Mucosa of rectum (tissue), 2 donors: ENCODE measurements at regions not wholly inside any gene's neighbourhood (a gene's known extent, or its start where the extent isn't known, plus 50 kb on each side); places are given as distances from the start of the nearest gene placed in this dataset.
"Not testable (repeated sequence)": the region's sequence is repeated elsewhere in the genome, so short reads cannot be mapped to it uniquely, and the experiment has no call there.

Experiments used
- H3K27ac ChIP-seq, 2 donors: one replicate each; pipeline ENCODE4 v1.7.0; 2013; ENCODE audit warnings: inconsistent platforms in 2 of 2, low read depth in 2 of 2, low read length in 2 of 2
- H3K27me3 ChIP-seq, 2 donors: one replicate each; pipeline ENCODE4 v1.7.0; 2013; ENCODE audit warnings: low read length in 2 of 2; ENCODE audit not compliant: control insufficient read depth in 2 of 2, insufficient read depth in 2 of 2
- H3K36me3 ChIP-seq, 2 donors: one replicate each; pipeline ENCODE4 v1.7.0; 2013; ENCODE audit warnings: low read length in 2 of 2; ENCODE audit not compliant: control insufficient read depth in 2 of 2, insufficient read depth in 2 of 2
- H3K4me1 ChIP-seq, 2 donors: one replicate each; pipeline ENCODE4 v1.7.0; 2013; ENCODE audit warnings: low read length in 2 of 2, mild to moderate bottlenecking in 1 of 2; ENCODE audit not compliant: control insufficient read depth in 2 of 2, insufficient read depth in 2 of 2
- H3K4me3 ChIP-seq, 2 donors: one replicate each; pipeline ENCODE4 v1.7.0; 2013; ENCODE audit warnings: low read length in 2 of 2
- H3K9ac ChIP-seq, 2 donors: one replicate each; pipeline ENCODE4 v1.7.0; 2013; ENCODE audit warnings: low read length in 2 of 2, low read depth in 1 of 2, mild to moderate bottlenecking in 1 of 2
- H3K9me3 ChIP-seq, 2 donors: one replicate each; pipeline ENCODE4 v1.7.0; 2013; ENCODE audit warnings: low read length in 2 of 2; ENCODE audit not compliant: control insufficient read depth in 2 of 2
- donor health status: healthy.
- donor health status: Normal muscosa, but diverticular disease.

DNA sequence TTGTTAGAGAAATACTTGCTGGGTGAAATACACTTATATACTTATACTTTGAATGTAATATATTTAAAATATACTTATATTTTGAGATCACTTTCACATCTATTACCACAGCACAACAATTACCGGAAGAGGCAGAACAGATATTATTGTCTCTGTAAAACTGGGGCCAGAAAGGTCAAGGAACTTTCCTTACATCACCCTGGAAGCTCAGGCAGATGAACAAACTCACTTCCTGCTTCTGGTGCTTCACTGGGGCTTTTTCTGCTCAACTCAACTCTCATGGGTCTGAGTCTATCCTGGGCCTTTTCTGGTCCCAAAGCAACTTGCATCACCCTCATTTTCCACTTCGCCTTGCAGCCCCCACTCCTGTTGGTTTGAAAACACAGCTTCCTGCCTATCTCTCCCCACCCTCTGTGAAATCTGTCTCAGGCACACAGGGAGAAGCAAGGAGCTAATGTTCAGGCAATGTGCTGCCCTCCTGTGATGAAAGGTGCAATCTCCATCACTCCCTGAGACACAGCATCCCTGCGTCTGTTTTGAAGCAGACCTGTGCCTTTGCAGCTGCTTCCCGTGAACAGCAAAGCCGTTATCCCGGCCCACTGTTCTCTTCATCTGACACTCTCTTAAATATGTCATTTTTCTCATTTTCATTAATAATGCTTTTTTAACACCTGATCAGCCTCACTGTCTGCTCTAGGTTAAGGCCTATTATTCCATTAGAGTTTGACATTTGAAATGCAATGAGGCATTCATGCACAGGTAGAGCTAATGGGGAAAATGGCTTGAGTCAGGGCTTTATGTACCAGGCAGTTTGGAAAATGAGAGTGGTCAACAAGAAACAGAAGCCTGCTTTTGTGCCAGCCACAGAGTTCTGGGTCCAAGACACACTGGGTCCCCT, 251.9 kb upstream of the CHAC2 start:
- Histone ChIP-seq H3K27me3 (no peaks in the 10 kb centered on the region), H3K27ac (no peak overlapping the region), H3K4me1 (no peaks in the 10 kb centered on the region), H3K9ac (no peak overlapping the region), H3K4me3 (no peak overlapping the region), H3K9me3 (no peaks in the 10 kb centered on the region), H3K36me3 (no peaks in the 10 kb centered on the region)

GRCh38 chr2:53513167-53513666, 254.4 kb upstream of the CHAC2 start:
- Histone ChIP-seq H3K9ac (no peak overlapping the region), H3K27ac (no peak overlapping the region), H3K4me1 (no peaks in the 10 kb centered on the region), H3K36me3 (no peaks in the 10 kb centered on the region), H3K27me3 (no peaks in the 10 kb centered on the region), H3K4me3 (no peak overlapping the region), H3K9me3 (no peaks in the 10 kb centered on the region)

DNA sequence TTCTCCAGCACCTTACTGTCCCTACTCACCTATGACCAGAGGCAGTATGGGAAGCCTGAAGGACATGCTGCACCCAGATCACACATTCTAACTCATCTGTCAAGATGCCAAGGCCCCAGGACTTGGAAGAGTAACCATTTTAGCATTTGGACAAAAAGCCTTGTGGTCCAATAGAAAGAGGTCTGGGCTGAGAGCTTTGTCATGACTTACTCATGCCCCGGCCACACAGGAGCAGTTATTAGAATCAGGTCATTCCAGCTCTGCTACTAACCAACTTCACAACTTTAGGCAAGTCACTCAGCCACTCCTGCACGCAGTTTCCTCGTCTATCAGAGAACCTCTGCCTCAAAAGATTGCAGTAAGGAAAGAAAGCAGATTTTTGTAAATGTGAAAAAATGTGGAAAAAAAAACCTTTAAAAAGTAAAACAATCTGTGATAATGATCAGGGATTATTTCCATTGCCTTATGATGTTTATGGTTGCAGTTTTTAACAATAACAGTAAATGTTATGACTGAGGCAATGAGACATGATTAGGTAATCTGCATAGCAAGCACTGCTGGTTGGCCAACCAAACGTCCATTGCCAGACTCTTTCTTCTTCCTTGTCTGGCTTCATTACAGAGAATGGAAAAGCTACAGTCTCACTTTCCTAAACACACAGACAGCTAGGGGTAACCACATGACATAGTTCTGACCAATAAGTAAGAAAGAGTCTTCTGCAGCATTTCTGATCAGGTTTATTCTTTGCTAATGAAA, 255.4 kb upstream of the CHAC2 start:
- H3K9ac ChIP-seq: no peak overlapping the region
- no peak overlapping the region for H3K27ac ChIP-seq

GRCh38 chr2:53511549-53511948, 256.1 kb upstream of the CHAC2 start:
- H3K36me3 ChIP-seq: no peaks in the 10 kb centered on the region
- H3K9ac ChIP-seq: no peak overlapping the region

More for the DNA sequence above, 255.4 kb upstream of the CHAC2 start:
- H3K36me3 ChIP-seq: no peaks in the 10 kb centered on the region
- H3K9me3 ChIP-seq: no peaks in the 10 kb centered on the region
- no peaks in the 10 kb centered on the region for H3K27me3 ChIP-seq
- no peak overlapping the region for H3K4me3 ChIP-seq
- no peaks in the 10 kb centered on the region for H3K4me1 ChIP-seq

DNA sequence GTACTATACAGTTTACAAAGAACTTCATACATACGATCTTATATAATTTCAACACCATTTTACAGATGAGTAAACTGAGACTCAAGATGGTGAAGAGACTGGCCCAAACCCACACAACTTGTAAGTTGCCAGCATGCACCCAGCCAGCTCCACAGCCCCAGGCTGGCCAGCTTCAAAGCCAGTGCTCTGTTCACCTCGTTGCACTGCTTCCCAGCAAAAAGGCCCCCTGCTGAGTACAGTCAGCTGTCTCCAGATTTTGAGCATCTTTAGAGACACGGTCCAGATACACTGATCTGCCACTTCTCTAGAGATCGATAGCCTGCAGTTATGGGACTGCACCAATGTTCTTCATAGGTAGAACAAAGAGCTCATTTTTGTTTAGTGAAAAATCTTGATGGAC, 257.2 kb upstream of the CHAC2 start:
- no peaks in the 10 kb centered on the region for H3K4me1 ChIP-seq
- H3K27me3 ChIP-seq: no peaks in the 10 kb centered on the region
- H3K9me3 ChIP-seq: no peaks in the 10 kb centered on the region

More at GRCh38 chr2:53511549-53511948, 256.1 kb upstream of the CHAC2 start:
- H3K4me3 ChIP-seq: no peak overlapping the region
- no peak overlapping the region for H3K27ac ChIP-seq
- no peaks in the 10 kb centered on the region for H3K4me1 ChIP-seq
- no peaks in the 10 kb centered on the region for H3K27me3 ChIP-seq
- H3K9me3 ChIP-seq: no peaks in the 10 kb centered on the region

GRCh38 chr2:53509831-53510388, 257.7 kb upstream of the CHAC2 start:
- Histone ChIP-seq H3K4me1 (no peaks in the 10 kb centered on the region), H3K9ac (no peak overlapping the region), H3K27ac (no peak overlapping the region), H3K36me3 (no peaks in the 10 kb centered on the region), H3K4me3 (no peak overlapping the region), H3K9me3 (no peaks in the 10 kb centered on the region), H3K27me3 (no peaks in the 10 kb centered on the region)

More for the DNA sequence above, 257.2 kb upstream of the CHAC2 start:
- no peaks in the 10 kb centered on the region for H3K36me3 ChIP-seq
- no peak overlapping the region for H3K27ac ChIP-seq
- H3K4me3 ChIP-seq: no peak overlapping the region
- H3K9ac ChIP-seq: no peak overlapping the region

- Histone ChIP-seq H3K4me3 (no peak overlapping the region), H3K27ac (no peak overlapping the region), H3K27me3 (no peaks in the 10 kb centered on the region), H3K9ac (no peak overlapping the region), H3K36me3 (no peaks in the 10 kb centered on the region), H3K4me1 (no peaks in the 10 kb centered on the region), H3K9me3 (no peaks in the 10 kb centered on the region)
Observed at GRCh38 chr2:53508667-53509066, 258.9 kb upstream of the CHAC2 start.

- H3K36me3 ChIP-seq, H3K27ac ChIP-seq: not testable (repeated sequence)
Observed at GRCh38 chr2:53507070-53507469, 260.5 kb upstream of the CHAC2 start.

GRCh38 chr2:53505826-53506225, 261.8 kb upstream of the CHAC2 start:
- no peak overlapping the region for H3K27ac ChIP-seq
- H3K4me3 ChIP-seq: no peak overlapping the region
- H3K27me3 ChIP-seq: no peaks in the 10 kb centered on the region

More at GRCh38 chr2:53507070-53507469, 260.5 kb upstream of the CHAC2 start:
- H3K27me3 ChIP-seq, H3K9me3 ChIP-seq, H3K4me3 ChIP-seq, H3K4me1 ChIP-seq, H3K9ac ChIP-seq: not testable (repeated sequence)

DNA sequence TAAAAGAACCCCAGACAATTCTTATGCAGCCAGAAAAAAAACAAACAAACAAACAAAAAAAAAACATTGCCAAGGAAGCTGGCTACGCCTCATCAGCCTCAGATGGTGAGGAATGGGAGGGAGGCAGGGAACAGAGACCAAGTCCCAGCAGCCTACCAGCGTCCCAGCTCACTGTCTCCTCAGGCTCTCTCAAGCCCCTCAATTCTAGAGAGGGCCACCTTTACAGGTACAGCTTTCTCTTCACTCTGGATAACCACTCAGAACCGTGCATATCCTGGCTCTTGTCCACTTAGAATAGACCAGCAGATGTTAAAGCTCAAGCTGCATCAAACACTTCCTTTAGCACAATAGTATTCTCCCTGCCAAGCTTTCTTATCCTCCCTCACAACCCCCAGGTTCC, 263.1 kb upstream of the CHAC2 start:
- no peak overlapping the region for H3K27ac ChIP-seq
- H3K9me3 ChIP-seq: no peaks in the 10 kb centered on the region
- no peaks in the 10 kb centered on the region for H3K27me3 ChIP-seq
- H3K36me3 ChIP-seq: no peaks in the 10 kb centered on the region
- no peaks in the 10 kb centered on the region for H3K4me1 ChIP-seq
- no peak overlapping the region for H3K9ac ChIP-seq
- no peak overlapping the region for H3K4me3 ChIP-seq

More at GRCh38 chr2:53505826-53506225, 261.8 kb upstream of the CHAC2 start:
- no peaks in the 10 kb centered on the region for H3K9me3 ChIP-seq
- H3K9ac ChIP-seq: no peak overlapping the region
- H3K4me1 ChIP-seq: no peaks in the 10 kb centered on the region
- no peaks in the 10 kb centered on the region for H3K36me3 ChIP-seq
